Mesodermal cell (in vitro differentiated cells): ENCODE measurements at regions not wholly inside any gene's neighbourhood (a gene's known extent, or its start where the extent isn't known, plus 50 kb on each side); places are given as distances from the start of the nearest gene placed in this dataset.

Source experiments
- H3K27ac ChIP-seq: 2 replicates; pipeline ENCODE4 v1.7.0; 2013; ENCODE audit warnings: mild to moderate bottlenecking, low read depth, low read length, moderate library complexity; ENCODE audit not compliant: severe bottlenecking
- H3K36me3 ChIP-seq: 2 replicates; pipeline ENCODE4 v1.7.1; 2013; ENCODE audit warnings: mild to moderate bottlenecking, low read length, moderate library complexity; ENCODE audit not compliant: control insufficient read depth, insufficient read depth
- H3K4me1 ChIP-seq: one replicate; pipeline ENCODE4 v1.7.1; 2013; ENCODE audit warnings: mild to moderate bottlenecking, low read length; ENCODE audit not compliant: insufficient read depth, control insufficient read depth, poor library complexity, severe bottlenecking
- H3K4me3 ChIP-seq: 2 replicates; pipeline ENCODE4 v1.7.0; 2013; ENCODE audit warnings: low read length, control low read depth, mild to moderate bottlenecking; ENCODE audit not compliant: insufficient read depth, poor library complexity, severe bottlenecking; ENCODE audit errors: extremely low read depth
- H3K9me3 ChIP-seq: 2 replicates; pipeline ENCODE4 v1.7.1; 2013; ENCODE audit warnings: mild to moderate bottlenecking, low read length, moderate library complexity; ENCODE audit not compliant: control insufficient read depth
- WGBS, 2 experiments: methylation state at CpG; one replicate each; pipeline ENCODE4 v1.1.5; 2013; ENCODE audit warnings: missing lambda C conversion rate in 2 of 2; ENCODE audit not compliant: insufficient coverage in 2 of 2; 5-methylcytosine and 5-hydroxymethylcytosine counted together

DNA sequence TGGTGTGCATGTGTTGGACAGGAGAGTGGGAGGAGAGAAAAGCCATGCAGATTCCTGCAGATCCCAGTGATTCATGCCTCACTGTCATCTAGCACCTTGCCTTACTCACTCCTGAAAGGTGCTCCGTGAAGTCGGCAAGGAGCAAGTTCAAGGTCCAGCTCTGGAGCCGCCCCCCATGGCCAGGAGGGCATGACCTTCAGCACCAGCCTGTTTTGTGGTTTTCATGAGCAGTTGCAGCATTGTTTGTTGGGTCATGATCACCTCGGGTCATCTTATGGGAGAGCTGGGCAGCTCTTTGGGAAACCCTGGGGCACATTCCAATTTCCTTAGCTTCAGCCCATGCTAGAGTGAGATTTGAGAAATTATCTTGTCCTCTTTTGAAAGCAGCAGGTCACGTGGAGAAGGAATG lies 137.5 kb upstream of the IRX3 start:
- no peaks in the 10 kb centered on the region for H3K36me3 ChIP-seq
- no peaks in the 10 kb centered on the region for H3K9me3 ChIP-seq
- 89 to 90% methylated on average over 4 to 5 of the region's 5 CpGs for WGBS, 2 experiments
- no peak overlapping the region for H3K27ac ChIP-seq
- peaks cover 5% of the 10 kb centered on the region for H3K4me1 ChIP-seq
- H3K4me3 ChIP-seq: no peak overlapping the region

- Histone ChIP-seq H3K27ac (no peak overlapping the region), H3K4me1 (peaks cover 8% of the 10 kb centered on the region), H3K9me3 (no peaks in the 10 kb centered on the region), H3K36me3 (no peaks in the 10 kb centered on the region), H3K4me3 (no peak overlapping the region)
- 89 to 100% methylated on average over 1 of the region's 2 CpGs for WGBS, 2 experiments
These were observed 136.0 kb upstream of the IRX3 start for GRCh38 chr16:54422569-54422978.

GRCh38 chr16:54422159-54422558 lies 135.6 kb upstream of the IRX3 start:
- Histone ChIP-seq H3K36me3 (no peaks in the 10 kb centered on the region), H3K27ac (no peak overlapping the region), H3K4me1 (peaks cover 9% of the 10 kb centered on the region), H3K9me3 (no peaks in the 10 kb centered on the region), H3K4me3 (no peak overlapping the region)
- 86 to 96% methylated on average over 3 of the region's 3 CpGs for WGBS, 2 experiments

DNA sequence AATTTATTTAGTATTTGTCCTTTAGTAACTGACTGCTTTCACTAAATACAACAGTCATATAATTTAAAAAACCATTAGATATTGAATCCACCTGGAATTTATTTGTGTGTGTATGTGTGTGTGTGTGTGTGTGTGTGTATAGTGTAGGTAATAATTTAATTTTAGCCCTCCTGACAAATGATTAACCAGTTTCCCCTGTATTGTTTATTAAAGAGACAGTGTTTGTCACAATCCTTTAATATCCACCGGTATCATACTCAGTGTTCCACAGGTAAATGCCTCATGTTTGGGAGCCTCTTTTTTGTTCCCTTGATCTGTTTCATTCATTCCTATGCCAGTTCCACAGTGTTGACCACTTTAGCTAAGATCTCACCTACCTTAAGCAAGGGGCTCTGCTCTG lies 134.6 kb upstream of the IRX3 start:
- Histone ChIP-seq H3K36me3 (no peaks in the 10 kb centered on the region), H3K4me1 (peaks cover 9% of the 10 kb centered on the region), H3K4me3 (no peak overlapping the region), H3K27ac (no peak overlapping the region), H3K9me3 (no peaks in the 10 kb centered on the region)
- 80 to 100% methylated on average over 1 of the region's 1 CpG for whole genome bisulfite sequencing, 2 experiments

DNA sequence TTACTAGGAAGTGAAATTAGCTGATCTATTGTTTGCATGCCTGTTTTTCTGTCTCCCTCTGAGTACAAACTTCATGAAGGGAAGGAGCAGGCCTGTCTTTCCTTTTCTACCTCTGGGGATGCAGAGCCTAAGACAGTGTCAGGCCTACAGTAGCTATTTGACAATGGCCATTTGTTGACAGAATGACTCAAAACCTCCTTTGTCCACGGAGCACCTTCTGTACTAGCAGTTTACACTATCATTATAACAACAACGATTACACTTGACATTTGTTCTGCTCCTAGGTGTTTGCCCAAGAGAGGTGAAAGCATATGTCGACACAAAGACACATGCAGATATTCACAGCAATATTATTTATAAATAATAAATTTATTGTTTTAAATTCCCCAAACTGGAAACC lies 132.3 kb upstream of the IRX3 start:
- H3K4me3 ChIP-seq: no peak overlapping the region
- WGBS, 2 experiments: 80% methylated on average over 2 of the region's 3 CpGs; no CpG with 5 or more reads in 1 of the 2 experiments
- no peak overlapping the region for H3K27ac ChIP-seq
- H3K9me3 ChIP-seq: no peaks in the 10 kb centered on the region
- peaks cover 5% of the 10 kb centered on the region for H3K4me1 ChIP-seq
- H3K36me3 ChIP-seq: no peaks in the 10 kb centered on the region

GRCh38 chr16:54417384-54417783 lies 130.8 kb upstream of the IRX3 start:
- Histone ChIP-seq H3K9me3 (no peaks in the 10 kb centered on the region), H3K36me3 (no peaks in the 10 kb centered on the region), H3K27ac (no peak overlapping the region), H3K4me1 (peaks cover 5% of the 10 kb centered on the region), H3K4me3 (no peak overlapping the region)
- 83 to 100% methylated on average over 1 to 2 of the region's 2 CpGs for WGBS, 2 experiments

DNA sequence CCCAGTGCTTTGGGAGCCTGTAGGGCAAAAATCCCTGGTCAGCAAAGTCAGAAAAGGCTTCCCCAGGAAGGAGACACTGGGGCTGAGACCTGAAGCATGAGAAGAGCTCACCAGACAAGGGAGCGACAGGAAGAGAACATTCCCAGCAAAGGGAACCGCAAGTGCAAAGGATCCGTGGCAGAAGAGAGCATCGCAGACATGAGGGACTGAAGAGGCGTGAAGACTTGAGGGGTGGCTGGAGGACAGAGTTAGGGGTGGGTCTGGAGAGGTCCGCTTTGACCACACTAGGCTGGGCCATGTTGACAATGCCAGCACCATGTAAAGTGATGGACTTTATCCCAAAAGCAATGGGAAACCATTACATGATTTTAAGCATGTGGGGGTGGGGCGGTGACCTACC lies 128.1 kb upstream of the IRX3 start:
- H3K36me3 ChIP-seq: no peaks in the 10 kb centered on the region
- no peak overlapping the region for H3K4me3 ChIP-seq
- H3K4me1 ChIP-seq: peaks cover 5% of the 10 kb centered on the region
- WGBS, 2 experiments: 94 to 99% methylated on average over 6 to 7 of the region's 7 CpGs
- H3K27ac ChIP-seq: no peak overlapping the region
- no peaks in the 10 kb centered on the region for H3K9me3 ChIP-seq

DNA sequence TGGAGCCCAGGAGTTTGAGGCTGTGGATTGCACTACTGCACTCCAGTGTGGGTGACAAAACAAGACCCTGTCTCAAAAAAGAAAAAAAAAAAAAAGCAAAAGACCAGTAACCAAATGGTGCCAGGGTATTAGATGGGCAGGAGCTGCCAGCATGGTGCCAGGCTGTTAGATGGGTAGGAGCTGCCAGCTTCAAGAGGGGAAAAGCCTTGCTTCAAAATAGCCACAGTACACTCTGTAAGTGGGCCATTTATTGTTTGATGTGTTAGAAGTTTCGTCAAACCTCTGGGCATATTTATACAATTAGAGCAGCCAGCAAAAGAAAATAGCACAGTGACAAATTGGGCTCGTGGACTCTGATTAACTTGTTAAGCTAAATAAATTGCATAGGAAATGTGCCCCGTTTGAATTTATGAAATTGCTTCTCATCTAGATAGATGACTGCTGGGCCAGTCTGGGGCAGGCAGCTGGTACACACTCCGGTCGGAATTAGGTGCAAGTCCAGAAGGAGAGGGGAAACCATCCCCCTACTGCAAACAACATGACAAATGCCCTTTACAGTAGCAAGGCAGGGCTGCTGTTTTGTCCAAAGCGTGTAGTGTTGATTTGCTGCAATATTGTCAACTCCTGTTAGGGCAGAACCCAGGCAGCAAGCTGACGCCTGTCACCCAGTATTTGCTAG lies 126.3 kb upstream of the IRX3 start:
- Histone ChIP-seq H3K4me3 (no peak overlapping the region), H3K4me1 (peaks cover 5% of the 10 kb centered on the region), H3K9me3 (no peaks in the 10 kb centered on the region), H3K36me3 (no peaks in the 10 kb centered on the region), H3K27ac (no peak overlapping the region)
- 85 to 92% methylated on average over 4 to 5 of the region's 7 CpGs for WGBS, 2 experiments

DNA sequence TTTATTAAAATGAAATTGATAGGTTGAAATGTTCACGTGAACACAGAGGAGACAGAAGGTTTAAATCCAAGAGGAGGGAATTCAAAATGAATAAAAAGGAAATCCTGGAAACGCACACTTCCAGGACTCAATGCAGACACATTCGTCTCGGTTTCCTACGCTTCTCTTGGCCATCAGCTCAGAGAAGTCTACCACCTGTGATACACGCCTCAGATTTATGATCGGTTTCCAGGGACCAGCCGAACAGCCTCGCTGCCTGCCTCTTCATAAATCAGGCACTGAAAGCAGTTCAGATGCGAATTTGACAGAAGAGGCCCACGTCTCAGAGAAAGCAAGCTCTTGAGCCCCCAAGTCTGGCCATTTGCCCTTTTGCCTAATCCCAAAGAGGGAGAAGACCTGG lies 125.5 kb upstream of the IRX3 start:
- 65 to 68% methylated on average over 11 of the region's 11 CpGs for WGBS, 2 experiments
- Histone ChIP-seq H3K27ac (no peak overlapping the region), H3K4me3 (no peak overlapping the region)

DNA sequence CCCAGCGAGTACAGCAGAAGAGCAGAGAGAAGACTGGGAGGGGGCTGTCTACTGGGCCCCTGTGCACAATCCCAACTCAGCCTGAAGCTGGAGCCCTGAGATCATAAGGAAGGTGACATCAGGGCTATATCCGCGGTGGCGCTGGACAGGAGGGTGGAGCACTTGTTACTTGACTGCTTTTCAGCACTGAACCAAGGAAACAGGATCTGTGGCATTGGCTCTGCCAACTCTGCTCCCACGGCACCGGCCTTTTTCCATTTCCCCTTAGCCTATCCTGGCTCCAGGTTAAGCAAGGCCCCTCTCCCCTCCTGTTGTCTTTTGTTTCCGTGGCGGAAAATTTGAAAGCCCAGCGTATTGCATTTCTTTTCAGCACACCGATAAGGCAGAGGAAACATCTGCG lies 125.0 kb upstream of the IRX3 start:
- Histone ChIP-seq H3K36me3 (no peaks in the 10 kb centered on the region), H3K4me1 (peaks cover 5% of the 10 kb centered on the region), H3K4me3 (no peak overlapping the region), H3K27ac (no peak overlapping the region), H3K9me3 (no peaks in the 10 kb centered on the region)
- 53 to 58% methylated on average over 7 to 9 of the region's 11 CpGs for WGBS, 2 experiments

More for the DNA sequence above, 125.5 kb upstream of the IRX3 start:
- Histone ChIP-seq H3K9me3 (no peaks in the 10 kb centered on the region), H3K4me1 (peaks cover 5% of the 10 kb centered on the region), H3K36me3 (no peaks in the 10 kb centered on the region)

DNA sequence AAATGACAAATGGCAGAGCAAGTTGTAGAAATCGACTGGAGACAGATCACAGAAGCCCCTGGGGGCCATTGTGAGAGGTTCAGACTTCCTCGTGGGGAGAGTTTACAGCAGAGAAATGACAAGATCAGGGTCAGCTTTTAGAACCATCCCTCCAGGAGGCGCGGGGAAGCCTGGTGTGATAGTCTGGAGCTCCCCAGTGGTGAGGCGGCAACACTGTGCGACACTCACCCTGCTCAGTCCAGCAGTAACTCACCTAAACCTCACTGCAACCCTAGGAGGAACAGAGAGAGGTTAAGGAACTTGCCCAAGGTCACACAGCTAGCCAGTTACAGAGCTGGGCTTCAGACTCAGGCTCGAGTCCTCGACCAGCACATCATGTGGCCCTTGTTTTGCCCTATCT lies 123.4 kb upstream of the IRX3 start:
- WGBS, 2 experiments: 75 to 80% methylated on average over 1 to 4 of the region's 8 CpGs
- Histone ChIP-seq H3K4me1 (peaks cover 5% of the 10 kb centered on the region), H3K4me3 (no peak overlapping the region), H3K36me3 (no peaks in the 10 kb centered on the region), H3K27ac (no peak overlapping the region), H3K9me3 (no peaks in the 10 kb centered on the region)
